ENCODE measurements at regions not wholly inside any gene's neighbourhood (a gene's known extent, or its start where the extent isn't known, plus 50 kb on each side); places are given as distances from the start of the nearest gene placed in this dataset.

DNA sequence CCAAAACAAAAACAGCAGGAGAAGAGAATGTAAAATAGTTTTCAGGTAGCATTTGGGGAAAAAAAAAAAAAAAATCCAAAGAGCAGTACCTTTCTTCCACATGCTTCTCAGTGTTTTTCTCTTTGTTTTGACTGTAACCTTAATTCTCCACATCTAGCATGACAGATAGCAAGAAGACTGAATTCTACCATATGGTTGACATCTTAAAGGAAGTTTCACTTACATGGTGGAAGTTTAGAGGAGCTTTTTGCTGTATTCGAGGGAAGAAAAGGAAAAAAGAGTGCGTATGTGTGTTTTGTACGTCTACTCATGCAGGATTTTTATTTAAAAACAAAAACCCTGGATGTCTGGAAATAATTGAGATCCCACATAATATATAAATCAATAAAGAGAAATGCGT lies 604.8 kb downstream of the CCDC171 start:
- TF ChIP-seq, protein P1, sequence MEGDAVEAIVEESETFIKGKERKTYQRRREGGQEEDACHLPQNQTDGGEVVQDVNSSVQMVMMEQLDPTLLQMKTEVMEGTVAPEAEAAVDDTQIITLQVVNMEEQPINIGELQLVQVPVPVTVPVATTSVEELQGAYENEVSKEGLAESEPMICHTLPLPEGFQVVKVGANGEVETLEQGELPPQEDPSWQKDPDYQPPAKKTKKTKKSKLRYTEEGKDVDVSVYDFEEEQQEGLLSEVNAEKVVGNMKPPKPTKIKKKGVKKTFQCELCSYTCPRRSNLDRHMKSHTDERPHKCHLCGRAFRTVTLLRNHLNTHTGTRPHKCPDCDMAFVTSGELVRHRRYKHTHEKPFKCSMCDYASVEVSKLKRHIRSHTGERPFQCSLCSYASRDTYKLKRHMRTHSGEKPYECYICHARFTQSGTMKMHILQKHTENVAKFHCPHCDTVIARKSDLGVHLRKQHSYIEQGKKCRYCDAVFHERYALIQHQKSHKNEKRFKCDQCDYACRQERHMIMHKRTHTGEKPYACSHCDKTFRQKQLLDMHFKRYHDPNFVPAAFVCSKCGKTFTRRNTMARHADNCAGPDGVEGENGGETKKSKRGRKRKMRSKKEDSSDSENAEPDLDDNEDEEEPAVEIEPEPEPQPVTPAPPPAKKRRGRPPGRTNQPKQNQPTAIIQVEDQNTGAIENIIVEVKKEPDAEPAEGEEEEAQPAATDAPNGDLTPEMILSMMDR (IDR thresholded peaks at IDR 0.05): no peak

- TF ChIP-seq, protein P1 (IDR thresholded peaks at IDR 0.05): no peak
These were observed 605.2 kb downstream of the CCDC171 start for GRCh38 chr9:16158093-16158492.

DNA sequence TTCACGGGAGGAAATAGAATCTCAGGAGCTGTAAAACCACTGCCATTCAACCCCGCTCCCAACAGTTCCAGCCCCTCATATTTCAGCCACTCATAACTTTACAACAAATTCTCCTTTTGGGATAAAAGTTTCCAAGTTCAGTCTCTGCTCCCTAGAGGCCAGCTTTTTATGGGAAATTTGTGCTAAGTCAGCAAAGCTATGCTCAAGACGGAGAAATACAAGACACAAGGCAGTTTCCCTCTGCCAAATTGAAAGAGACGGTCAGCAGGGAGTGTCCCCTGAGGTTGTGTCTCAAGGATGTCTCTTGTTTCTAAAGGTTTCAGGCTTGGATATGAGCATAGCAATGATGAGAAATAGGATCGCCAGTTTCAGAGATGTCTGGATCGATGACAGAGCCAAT lies 608.6 kb downstream of the CCDC171 start:
- TF ChIP-seq, protein P1 (IDR thresholded peaks at IDR 0.05): no peak

DNA sequence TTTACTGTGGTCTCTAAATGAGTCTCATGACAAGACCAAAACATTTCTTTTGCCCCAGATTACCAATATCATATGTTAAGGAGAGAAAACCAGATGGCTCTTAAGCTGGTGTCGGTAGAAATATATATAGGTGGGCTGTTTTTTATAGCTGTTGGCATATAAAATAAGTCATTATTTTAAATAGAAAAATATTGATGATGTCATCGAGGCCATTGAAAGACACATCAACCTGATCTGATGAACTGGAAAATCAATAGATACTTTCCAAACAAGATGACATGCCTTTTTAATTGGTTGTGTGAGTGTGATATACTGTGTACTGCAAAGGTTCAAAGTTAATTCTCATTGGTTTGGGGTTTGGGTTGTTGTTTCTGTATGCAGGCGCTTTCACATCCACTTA lies 617.3 kb downstream of the CCDC171 start:
- TF ChIP-seq, protein P1 (IDR thresholded peaks at IDR 0.05): no peak

- TF ChIP-seq, protein P1 (IDR thresholded peaks at IDR 0.05): no peak
These were observed 619.1 kb downstream of the CCDC171 start for GRCh38 chr9:16171911-16172310.

GRCh38 chr9:16172796-16173195 lies 620.0 kb downstream of the CCDC171 start:
- TF ChIP-seq, protein P1 (IDR thresholded peaks at IDR 0.05): no peak

GRCh38 chr9:16174915-16175314 lies 622.1 kb downstream of the CCDC171 start:
- TF ChIP-seq, protein P1 (IDR thresholded peaks at IDR 0.05): no peak

DNA sequence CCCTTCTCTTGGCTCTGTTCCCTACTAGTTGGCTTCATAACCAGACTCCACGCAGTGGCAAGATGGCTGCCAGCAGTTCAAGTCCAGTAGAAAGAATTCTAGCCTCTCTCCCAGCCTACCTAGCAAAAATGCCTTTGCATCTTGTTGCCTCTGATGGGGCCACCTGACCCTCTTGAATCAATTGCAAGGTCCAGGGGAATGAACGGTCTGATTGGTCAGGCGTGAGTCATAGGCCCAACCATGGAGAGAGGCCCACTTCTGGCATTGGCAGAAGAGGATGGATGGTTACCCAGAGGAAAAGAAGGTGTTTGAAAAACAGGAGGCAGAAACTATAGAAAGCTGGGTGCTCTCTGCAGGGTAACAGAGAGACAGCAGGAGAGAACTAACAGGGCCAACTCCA lies 622.6 kb downstream of the CCDC171 start:
- TF ChIP-seq, protein P1 (IDR thresholded peaks at IDR 0.05): no peak
